ENCODE measurements at regions not wholly inside any gene's neighbourhood (a gene's known extent, or its start where the extent isn't known, plus 50 kb on each side); places are given as distances from the start of the nearest gene placed in this dataset.

DNA sequence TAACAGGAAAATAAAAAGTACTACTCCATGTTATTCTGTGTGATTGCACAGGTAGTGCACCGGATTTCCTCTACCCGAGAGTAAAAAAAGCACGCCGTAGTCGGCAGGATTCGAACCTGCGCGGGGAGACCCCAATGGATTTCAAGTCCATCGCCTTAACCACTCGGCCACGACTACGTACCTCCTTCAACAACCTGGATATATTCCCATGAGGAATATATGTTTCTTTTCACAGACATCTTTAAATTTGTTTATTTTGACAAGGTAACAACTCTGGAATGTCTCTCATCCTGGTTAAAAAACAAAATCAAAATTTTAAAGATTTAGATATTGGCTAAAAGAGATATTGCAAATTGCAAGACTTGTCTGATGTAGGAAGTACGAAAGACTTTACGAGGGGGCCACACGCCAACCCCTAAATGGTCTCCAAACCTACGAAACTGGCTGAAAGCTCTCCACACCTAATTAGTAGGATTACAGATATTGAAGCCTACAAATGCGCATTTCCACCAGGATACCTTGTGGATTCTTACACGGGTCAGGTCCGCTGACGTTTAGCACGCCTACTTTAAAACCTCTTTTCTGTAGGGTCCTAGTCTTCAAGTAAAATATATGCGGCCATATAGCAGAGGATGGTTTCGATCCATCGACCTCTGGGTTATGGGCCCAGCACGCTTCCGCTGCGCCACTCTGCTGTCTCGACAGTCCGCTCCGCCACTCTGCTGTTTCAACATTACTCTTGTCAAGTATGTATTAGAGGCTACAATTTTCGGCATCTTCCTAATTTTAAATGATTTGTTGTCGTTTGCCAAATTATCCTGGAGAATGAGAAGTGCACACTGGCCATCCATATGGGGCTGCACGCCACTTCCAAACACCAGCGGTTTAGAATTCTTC, 52.2 kb upstream of the BTN3A2 start:
- DNase-seq (ENCODE audit: low read depth, low spot score): peak; percentile 85
- H3K4me3 ChIP-seq (ENCODE audit: low read length): peak overlapping the region; percentile 78
